ENCODE measurements at regions not wholly inside any gene's neighbourhood (a gene's known extent, or its start where the extent isn't known, plus 50 kb on each side); places are given as distances from the start of the nearest gene placed in this dataset.

DNA sequence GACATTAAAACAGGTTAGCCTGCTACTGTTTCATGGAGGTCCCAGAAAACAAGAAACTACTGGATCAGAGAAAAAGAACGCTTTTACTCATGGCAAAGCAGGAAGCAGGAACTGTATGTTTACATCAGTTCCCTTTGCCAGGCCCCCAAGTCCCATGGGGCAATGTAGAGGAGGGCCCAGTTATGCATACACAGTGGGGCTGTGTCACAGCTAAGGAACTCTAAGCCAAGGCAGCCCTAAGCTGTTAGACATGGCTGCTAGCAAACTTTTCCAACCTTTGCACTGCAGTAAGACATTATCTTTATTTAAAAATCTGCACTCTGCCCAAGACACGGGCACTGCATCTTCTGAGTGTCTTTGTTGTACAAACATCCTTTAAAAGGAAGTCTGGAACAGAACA lies 975.8 kb downstream of the C4orf33 start:
- no peak for DNase-seq (ENCODE audit: low spot score)

DNA sequence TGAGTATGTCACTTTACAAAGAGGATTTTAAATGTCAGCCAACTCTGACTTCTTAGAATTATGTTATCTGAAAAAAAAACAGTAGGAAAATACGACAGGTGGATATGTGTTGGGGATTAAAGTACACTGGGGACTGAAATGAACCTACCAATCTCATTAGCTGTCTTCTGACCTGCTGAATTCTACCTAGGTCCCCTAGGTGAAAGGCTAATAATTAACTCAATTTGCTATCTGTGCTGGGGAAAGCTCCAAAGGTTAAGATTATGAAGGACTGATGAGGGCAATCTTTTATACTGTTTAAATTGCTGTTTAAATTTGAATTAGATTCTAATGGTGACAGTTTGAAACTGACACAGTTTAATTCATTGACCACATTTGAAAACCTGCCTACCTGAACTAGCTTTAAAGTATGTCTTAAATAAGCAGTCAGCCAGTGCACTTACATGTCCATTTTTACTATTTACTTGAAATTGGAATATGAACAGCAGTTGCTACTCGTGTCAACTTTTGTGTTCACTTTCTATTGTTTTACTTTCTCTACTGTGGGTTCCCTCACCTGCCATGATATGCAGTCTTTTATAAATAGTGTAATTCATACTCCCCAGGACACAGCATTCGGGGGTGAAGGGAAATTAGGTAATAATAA lies 977.3 kb downstream of the C4orf33 start:
- DNase-seq (ENCODE audit: low spot score), result no peak

DNA sequence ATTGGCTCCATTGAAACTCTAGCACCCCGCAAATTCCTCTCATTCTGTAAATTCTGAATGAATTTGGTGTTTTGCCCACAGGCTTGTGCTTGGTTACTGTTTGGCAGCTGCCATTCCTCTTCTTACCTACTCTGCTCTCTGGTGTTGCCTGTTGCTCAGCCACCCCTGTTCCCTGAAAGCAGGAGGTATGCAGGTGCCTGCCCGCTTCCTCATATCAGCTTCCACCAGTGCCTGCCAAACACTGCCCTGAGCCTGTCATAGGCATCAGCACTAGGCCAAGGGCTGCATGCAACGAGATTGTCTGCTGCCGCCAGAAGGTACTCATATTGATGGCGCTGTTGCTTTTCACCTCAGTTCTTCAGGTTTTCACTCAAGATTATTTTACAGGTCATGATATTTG lies 978.1 kb downstream of the C4orf33 start:
- DNase-seq (ENCODE audit: low spot score), result no peak

DNA sequence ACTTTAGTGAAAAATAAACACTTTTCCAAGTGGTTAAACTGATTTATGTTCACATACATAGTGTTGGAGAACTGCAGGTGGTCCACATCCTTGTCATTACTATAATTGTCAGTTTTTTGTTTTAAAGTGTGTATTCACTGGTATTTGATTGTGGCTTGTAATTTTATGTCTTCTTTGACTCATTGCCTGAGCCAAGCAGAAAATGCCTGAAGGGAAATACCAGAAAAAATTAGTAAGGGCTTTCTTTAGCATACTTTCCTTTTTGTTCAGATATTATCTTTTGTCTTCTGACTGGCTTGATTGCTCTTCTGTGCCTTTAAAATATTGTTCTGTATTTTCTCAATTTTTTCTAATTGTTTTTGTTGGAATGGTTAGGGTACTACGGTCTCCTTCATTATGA lies 981.3 kb downstream of the C4orf33 start:
- DNase-seq (ENCODE audit: low spot score), result peak; percentile 59

DNA sequence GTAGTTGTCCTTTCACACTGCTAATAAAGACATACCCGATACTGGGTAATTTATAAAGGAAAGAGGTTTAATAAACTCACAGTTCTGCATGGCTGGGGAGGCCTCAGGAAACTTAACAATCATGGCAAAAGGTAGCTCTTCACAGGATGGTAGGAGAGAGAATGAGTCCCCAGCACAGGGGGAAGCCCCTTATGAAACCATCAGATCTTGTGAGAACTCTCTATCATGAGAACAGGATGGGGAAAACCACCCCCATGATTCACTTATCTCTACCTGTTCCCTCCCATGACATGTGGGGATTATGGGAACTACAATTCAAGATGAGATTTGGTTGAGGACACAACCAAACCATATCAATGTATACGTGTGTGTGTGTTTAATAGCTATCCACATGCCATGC lies 983.1 kb downstream of the C4orf33 start:
- DNase-seq (ENCODE audit: low spot score), result peak; percentile 2

DNA sequence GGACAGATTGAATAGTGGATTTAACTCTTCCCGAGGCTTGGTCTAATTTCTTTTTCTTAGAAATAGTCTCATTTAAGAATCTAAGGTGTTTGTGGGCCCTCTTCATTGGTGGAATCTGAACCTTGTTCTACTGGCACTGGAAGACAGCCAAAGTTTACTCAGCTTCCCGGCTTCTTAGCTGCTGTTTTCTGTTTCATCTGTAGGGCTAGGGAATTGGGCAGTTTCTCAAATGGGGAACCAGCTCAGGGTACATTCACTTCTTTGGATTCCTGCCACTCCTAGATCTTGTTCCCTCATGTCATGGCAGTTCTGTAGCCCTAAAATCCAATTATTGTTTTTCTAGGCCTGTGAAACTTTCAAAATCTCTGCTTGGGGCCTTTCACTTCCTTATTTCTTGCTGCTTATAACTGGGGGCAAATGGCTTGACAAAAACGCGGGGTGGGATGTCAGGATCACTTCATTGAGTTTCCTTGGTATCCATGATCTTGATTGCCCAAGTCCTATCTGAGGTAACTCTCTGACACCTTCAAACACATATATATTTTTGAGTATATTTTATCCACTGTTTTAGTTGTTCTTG lies 985.0 kb downstream of the C4orf33 start:
- DNase-seq (ENCODE audit: low spot score), result no peak

DNA sequence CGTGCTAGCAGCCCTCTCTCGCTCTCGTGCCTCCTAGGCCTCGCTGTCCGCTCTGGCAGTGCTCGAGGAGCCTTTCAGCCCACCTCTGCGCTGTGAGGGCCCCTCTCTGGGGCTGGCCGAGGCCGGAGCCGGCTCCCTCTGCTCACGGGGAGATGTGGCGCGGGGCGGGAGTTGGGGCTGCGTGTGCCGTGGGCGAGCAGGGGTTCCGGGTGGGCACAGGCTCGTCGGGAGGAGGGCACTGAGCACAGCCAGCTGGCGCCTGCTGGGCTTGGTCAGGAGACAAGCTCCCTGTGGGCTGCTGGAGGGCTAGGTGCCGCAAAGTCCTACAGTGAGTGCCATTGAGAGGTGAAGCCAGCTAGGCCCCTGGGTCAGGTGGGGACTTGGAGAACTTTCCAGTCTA lies 994.5 kb downstream of the C4orf33 start:
- DNase-seq (ENCODE audit: low spot score), result no peak

DNA sequence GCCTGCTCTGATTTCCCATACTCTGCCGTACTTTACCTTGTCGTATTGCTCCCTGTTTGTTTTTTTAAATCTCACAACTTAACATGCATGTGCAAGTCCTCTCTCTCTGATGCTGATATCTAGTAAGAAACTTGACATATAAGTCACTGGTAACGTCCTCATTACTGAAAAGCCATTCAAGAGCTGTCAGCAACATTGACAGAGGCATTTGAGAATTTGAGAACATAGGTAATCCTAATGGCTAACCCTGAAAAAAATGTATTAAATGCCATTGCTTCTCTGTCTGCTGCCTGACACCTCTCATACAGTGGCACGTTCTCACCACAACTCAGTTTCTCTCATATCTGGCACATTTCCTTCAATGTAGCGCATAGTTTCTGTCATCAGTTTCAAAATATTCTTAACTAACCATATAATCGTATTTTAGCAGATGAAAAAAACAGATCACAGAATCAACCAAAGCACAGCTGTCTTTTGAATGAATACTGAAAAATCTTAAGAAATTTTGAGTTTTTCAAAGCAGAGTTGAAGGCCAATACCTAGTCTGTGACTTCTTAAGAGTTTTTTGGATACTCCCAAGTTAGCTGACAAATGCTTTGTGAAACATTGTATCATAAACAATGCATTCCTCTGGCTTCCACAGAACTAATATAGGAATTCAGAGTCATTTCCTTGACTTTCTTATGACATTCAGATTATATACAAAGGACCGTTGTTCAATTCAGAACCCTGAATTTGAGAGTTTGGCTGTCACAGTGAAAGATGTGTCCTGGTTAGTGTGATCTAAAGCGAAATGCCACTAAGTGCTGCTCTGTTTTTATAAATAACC lies 996.4 kb downstream of the C4orf33 start:
- DNase-seq (ENCODE audit: low spot score), result no peak

DNA sequence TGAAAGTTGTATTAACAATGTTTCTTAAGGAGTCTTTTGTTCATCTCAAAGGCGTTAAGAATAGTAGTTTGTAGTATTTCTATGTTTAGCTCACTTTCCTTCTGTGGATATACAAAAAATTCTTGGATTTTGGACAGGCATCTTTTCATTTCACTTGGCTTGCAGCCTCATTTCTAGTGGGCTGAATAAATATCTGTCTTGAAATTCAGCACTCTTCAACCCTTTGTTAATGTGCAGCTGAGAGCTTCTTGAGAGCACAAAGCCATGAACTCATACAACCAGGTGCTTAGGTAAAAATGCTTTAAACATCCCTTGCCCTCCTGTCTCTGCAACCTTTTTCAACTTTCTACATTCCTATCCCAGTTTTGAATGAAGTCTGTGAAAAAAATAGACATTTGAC lies 1003.2 kb downstream of the C4orf33 start:
- no peak for DNase-seq (ENCODE audit: low spot score)

DNA sequence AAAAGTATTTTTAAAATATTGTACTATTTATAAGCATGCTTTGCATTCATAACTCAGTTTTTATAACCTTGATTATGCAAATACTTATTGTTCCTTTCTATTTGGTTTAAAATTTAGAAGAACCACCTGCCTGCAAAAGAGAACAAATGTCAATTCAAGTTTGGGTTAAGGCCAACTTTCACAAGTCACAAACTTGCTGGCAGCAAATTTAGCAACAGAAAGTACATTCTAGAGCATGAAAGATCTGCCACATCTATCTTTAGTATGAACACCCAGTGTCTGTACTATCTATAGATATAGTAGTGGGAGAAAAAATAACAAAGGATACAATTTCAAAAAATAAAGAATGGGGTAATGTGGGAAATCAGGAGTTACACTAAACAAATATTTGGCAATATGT lies 1014.2 kb downstream of the C4orf33 start:
- DNase-seq (ENCODE audit: low spot score), result no peak

DNA sequence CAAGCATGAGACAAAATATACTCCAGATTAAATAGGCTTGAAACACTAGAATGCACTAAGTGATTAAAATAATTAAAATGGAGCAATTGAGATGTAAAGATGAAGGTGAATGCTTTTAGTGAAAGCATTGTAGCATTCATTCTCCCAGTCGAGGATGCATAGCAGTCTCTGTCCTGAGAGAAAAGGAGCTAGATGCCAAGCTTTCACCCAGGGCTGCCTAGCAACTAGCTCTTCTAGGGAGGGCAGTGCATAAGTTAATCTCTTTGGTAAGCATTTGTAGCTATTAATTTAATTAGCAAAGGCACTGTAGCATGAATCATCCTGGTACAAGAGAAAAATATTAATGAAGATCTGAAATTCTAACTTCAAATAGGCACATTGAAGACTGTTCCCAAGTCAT lies 1014.8 kb downstream of the C4orf33 start:
- DNase-seq (ENCODE audit: low spot score), result no peak

DNA sequence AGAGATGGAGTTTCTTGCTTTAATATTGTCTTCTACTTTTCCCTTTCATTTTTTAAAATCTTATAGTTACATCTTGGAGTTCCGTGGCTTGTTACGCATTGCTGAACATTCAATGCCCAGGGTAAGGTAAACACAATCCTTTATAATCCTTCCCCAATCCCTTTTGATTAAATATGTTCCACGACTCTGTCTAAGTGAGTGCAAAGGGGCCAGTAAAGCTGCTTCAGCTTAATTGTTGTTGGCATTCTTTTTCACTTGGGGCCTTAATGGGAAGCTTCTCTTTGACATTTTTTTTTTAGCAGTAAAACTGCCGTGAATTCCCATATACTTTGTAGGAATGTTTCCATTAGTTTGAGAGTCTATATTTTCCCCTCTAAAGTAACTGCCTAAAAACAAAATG lies 1028.1 kb downstream of the C4orf33 start:
- DNase-seq (ENCODE audit: low spot score), result no peak

DNA sequence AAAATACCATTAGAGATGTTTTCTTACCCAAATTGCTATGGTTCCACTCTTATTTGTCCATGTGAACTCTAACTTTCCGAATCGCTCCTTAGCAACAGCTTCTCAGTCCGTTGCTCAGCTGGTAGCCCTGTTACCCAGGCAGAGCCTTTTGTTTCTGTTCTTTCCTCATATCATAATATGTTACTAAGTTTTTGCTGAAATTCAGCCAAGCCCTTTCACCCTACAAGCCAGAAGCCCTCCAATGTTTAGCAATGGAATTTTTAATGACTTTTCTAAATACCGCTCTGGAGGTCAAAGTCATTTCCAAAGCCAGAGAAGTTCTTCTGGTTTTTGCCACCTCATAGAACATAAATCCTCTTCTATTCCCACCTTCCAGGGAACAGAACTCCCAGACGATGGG lies 1029.5 kb downstream of the C4orf33 start:
- DNase-seq (ENCODE audit: low spot score), result no peak

DNA sequence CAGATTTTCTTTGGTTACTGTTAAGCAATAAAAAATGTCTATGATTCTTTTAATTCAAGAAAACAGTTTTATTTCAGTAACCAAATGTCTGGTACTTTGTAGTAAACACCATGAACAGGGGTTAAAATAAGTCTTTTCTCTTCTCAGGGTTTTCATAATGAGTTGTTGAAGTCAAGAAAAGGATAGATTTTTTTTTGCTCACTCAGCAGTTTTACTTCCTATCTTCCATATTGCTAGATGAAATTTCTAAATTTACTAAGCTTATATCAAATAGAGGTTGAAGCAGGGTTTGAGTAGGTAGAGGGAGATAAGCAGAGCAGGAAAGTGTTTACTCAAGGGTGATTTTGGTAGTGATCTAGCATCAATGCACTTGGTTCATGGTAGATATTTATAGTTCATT lies 1031.3 kb downstream of the C4orf33 start:
- DNase-seq (ENCODE audit: low spot score), result no peak

DNA sequence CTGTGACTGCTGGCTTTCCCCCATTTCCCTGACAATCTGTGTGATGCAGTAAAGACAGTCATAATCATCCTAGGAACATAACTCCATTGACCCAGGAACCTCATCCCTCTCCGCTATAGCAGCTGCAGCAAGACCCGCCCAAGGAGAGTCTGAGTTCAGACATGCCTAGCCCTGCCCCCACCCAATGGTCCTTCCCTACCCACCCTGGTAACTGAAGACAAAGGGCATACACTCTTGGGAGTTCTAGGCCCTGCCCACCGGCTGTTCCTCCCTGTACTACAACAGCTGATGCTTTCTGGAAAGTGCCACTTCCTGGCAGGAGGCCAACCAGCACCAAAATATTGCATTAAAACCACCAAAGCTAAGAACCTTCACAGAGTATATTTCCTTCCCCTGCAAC lies 1035.6 kb downstream of the C4orf33 start:
- DNase-seq (ENCODE audit: low spot score), result no peak

DNA sequence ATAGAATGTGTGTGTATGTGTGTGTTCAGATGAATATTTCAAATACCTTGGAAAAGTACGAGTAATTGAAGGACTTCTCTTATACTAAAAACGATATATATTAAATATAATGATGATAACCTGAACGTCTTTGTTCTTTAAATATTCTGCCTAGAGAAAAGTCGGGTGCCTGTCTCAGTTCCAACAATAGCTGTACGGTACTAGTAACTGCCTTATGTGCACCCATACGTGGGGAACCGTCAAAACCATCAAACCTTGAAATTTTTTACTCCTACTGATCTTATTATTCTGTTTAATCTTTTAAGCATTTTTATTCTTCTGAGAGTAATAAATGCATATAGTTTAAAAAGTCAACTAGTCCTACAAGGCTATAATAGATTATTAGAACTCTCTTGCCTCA lies 1045.7 kb downstream of the C4orf33 start:
- no peak for DNase-seq (ENCODE audit: low spot score)

DNA sequence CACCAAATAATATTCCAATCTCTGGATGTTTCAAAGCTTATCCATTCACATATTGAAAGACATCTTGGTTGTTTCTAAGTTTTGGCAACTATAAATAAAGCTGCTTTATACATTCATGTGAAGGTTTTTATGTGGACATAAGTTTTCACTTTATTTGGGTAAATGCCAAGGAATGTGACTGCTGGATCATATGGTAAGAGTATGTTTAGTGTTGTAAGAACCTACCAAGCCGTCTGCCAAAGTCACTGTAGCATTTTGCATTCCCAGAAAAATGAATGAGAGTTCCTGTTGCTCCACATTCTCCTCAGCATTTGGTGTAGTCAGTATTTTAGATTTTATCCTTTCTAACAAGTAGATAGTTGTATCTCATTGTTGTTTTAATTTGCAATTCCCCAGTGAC lies 1047.7 kb downstream of the C4orf33 start:
- DNase-seq (ENCODE audit: low spot score), result no peak

DNA sequence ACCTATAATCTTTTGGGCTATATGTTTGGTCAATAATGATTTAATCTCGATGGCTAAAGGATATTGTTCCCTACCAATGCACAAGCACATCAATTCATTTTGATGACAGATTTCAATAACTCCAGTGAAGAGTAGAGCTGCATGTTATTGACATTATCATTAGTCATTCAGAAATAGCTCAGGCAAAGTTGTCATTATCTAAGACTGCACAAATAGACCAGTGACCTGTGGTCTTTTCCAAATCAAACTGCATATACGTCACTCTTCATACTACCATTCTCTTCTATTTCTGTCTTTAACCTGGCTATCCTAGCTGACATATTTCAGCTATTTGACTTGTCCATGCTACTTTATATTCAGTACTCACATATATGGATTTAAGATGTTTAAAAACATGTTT lies 1050.8 kb downstream of the C4orf33 start:
- no peak for DNase-seq (ENCODE audit: low spot score)

DNA sequence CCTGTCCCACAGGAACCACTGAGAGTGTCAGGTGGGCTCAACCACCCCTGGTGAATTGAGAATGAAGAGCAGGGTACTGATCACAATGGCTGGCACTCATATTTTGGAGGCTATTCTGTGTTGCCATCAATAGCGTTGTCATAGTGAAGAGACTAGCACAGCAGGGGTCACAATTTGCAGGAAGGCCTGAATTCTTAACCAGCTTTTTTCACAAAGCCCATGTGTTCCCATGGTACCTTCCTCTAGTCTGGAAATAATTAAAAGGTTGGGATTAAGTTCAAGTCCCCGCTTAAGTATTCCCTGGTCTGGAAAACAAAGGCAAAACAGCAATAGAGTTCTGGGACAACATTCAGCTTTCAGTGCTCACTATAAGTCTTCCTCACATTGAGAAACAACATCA lies 1051.7 kb downstream of the C4orf33 start:
- no peak for DNase-seq (ENCODE audit: low spot score)

DNA sequence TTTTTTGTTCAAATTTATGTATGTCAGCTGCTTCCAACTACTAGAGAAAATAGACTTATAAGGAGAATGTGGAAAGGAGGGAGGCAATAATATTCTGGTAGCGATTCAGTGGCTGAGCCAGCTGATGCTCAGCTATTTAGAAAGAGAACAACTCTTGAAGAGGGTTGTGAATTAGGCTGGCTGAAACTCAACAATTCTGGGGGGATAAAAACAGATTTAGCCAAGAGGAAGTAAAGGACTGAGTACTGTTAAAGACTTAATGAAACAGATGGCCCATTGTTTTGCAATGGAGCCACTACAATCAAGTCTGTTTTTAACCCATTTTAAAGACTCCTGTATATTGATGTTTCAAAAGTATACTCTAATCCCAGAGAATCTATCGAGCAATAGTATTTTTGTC lies 1058.9 kb downstream of the C4orf33 start:
- DNase-seq (ENCODE audit: low spot score), result no peak

DNA sequence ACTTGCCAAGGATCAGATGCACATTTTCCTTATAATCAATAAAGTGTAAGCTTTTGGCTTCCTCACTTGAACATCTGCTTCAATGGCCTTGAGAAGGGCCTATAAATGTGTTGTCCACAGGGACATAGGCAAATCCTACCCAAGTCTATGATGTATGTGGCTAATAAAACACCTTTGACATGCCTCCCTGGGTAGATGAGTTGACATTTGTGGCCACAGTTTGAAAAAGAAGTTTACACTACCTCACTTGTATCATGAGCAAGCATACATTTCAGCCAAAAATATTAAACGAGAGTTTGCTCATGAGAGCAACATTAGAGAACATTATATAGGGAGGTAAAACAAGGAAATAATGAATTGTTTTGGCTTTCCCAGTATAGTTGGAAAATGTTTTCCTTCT lies 1067.7 kb downstream of the C4orf33 start:
- DNase-seq (ENCODE audit: low spot score), result no peak

DNA sequence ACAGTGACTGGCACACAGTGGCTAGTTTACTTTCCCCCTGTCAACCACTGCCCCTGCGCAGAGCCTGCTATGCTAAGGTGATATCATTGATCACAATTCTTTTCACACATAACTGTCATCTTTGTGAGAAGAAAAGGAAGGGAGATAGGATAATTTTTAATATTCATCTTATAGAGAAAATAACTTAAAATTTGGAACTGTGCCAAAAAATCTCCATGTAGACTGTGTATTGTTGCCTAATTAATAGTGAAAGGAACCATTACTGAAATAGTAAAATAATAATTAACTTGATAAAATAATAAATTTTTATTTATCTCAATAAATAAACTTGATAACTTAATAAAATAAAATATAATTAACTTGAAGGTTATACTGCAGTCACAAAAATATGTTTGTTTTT lies 1069.4 kb downstream of the C4orf33 start:
- DNase-seq (ENCODE audit: low spot score), result no peak

DNA sequence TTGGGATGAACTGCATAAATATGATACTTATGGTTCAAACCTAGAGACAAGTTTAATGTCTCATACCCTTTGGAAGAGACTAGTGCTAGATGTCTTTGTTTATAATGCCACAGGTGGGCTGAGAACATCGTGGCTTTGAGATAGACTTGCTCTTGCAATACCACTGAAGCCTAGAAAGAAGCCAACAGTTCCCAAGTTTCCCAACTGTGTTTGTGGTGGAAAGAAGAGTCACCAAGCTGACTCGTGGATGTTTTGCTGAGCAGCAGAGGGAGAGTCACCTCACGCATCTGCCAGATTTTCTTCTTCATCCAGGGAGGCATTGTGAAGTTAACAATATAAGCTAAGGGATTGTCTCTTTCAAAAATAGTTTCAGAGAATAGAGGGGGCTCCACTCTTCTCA lies 1076.2 kb downstream of the C4orf33 start:
- no peak for DNase-seq (ENCODE audit: low spot score)
